Skeletal muscle cell (primary cell): ENCODE measurements at regions not wholly inside any gene's neighbourhood (a gene's known extent, or its start where the extent isn't known, plus 50 kb on each side); places are given as distances from the start of the nearest gene placed in this dataset.
A peak's percentile ranks its signal among the peaks of the same experiment; 100 is the strongest.

Experiments used
- DNase-seq: peaks from one replicate; pipeline ENCODE4 v3.0.0-alpha.2; 2010; ENCODE audit warnings: low read depth
- H3K4me3 ChIP-seq: 2 replicates; pipeline ENCODE4 v1.5.1; 2011; ENCODE audit warnings: low read depth, mild to moderate bottlenecking, control low read depth, low read length, moderate library complexity

- H3K4me3 ChIP-seq: no peak overlapping the region
- no peak for DNase-seq
These were observed 142.9 kb upstream of the SOX4 start for GRCh38 chr6:21450628-21451027.

- H3K4me3 ChIP-seq: no peak overlapping the region
- DNase-seq: no peak
These were observed 142.0 kb upstream of the SOX4 start for GRCh38 chr6:21451546-21452013.

- no peak for DNase-seq
- H3K4me3 ChIP-seq: no peak overlapping the region
These were observed 139.3 kb upstream of the SOX4 start for GRCh38 chr6:21454262-21454661.

GRCh38 chr6:21455071-21455470, 138.5 kb upstream of the SOX4 start:
- H3K4me3 ChIP-seq: no peak overlapping the region
- no peak for DNase-seq

- no peak overlapping the region for H3K4me3 ChIP-seq
- DNase-seq: no peak
These were observed 135.9 kb upstream of the SOX4 start for GRCh38 chr6:21457647-21458046.

- no peak for DNase-seq
- no peak overlapping the region for H3K4me3 ChIP-seq
These were observed 133.9 kb upstream of the SOX4 start for GRCh38 chr6:21459641-21460040.

- DNase-seq: no peak
- H3K4me3 ChIP-seq: no peak overlapping the region
These were observed 131.6 kb upstream of the SOX4 start for GRCh38 chr6:21461844-21462518.

- DNase-seq: no peak
- no peak overlapping the region for H3K4me3 ChIP-seq
These were observed 131.1 kb upstream of the SOX4 start for GRCh38 chr6:21462519-21462852.

- DNase-seq: no peak
- H3K4me3 ChIP-seq: no peak overlapping the region
These were observed 126.5 kb upstream of the SOX4 start for GRCh38 chr6:21467091-21467490.

- H3K4me3 ChIP-seq: no peak overlapping the region
- DNase-seq: no peak
These were observed 125.1 kb upstream of the SOX4 start for GRCh38 chr6:21468461-21468860.

- no peak overlapping the region for H3K4me3 ChIP-seq
- no peak for DNase-seq
These were observed 124.3 kb upstream of the SOX4 start for GRCh38 chr6:21469213-21469612.

GRCh38 chr6:21476112-21476511, 117.4 kb upstream of the SOX4 start:
- H3K4me3 ChIP-seq: no peak overlapping the region
- no peak for DNase-seq

GRCh38 chr6:21478411-21478810, 115.1 kb upstream of the SOX4 start:
- H3K4me3 ChIP-seq: no peak overlapping the region
- no peak for DNase-seq

- DNase-seq: peak; percentile 8
- H3K4me3 ChIP-seq: no peak overlapping the region
These were observed 114.5 kb upstream of the SOX4 start for GRCh38 chr6:21478883-21479539.

GRCh38 chr6:21486115-21486514, 107.4 kb upstream of the SOX4 start:
- DNase-seq: no peak
- no peak overlapping the region for H3K4me3 ChIP-seq

GRCh38 chr6:21489826-21490225, 103.7 kb upstream of the SOX4 start:
- no peak overlapping the region for H3K4me3 ChIP-seq
- no peak for DNase-seq

- no peak overlapping the region for H3K4me3 ChIP-seq
- DNase-seq: no peak
These were observed 101.6 kb upstream of the SOX4 start for GRCh38 chr6:21491955-21492354.

GRCh38 chr6:21494505-21494904, 99.0 kb upstream of the SOX4 start:
- no peak for DNase-seq
- H3K4me3 ChIP-seq: no peak overlapping the region

GRCh38 chr6:21496196-21496595, 97.4 kb upstream of the SOX4 start:
- DNase-seq: no peak
- no peak overlapping the region for H3K4me3 ChIP-seq

GRCh38 chr6:21496706-21497105, 96.8 kb upstream of the SOX4 start:
- H3K4me3 ChIP-seq: no peak overlapping the region
- no peak for DNase-seq

- H3K4me3 ChIP-seq: no peak overlapping the region
- no peak for DNase-seq
These were observed 93.1 kb upstream of the SOX4 start for GRCh38 chr6:21500314-21501020.
